GM10266 (cell line): ENCODE measurements at regions not wholly inside any gene's neighbourhood (a gene's known extent, or its start where the extent isn't known, plus 50 kb on each side); places are given as distances from the start of the nearest gene placed in this dataset.

ENCODE experiments used
- DNase-seq: peaks from one replicate; pipeline ENCODE4 v3.0.0; 2012; ENCODE audit errors: extremely low spot score
- CTCF ChIP-seq: IDR thresholded peaks from 2 replicates; pipeline ENCODE4 v1.5.1; 2012; ENCODE audit warnings: mild to moderate bottlenecking, low read depth; ENCODE audit not compliant: control insufficient read depth, insufficient read depth; ENCODE audit errors: missing control alignments

DNA sequence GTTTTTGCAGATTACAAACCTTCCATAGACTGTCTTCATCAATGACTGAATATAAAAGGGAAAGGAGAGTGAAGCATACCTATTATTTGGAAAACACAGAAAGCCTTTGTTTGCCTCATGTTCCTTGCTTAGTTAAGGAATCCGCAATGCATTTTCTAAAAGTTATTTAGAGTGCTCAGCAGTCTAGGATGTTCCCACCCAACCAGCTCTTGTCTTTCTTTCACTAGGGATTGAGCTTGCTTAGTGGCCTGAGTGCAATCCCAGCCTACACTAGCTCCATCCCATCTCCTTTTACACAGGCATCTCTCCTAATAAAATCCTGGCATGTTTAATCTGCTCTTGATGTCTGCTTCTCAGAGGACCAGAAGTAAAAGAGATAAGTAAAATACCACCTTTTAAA is 850.5 kb upstream of the GJE1 start:
- TF ChIP-seq CTCF: no peak
- DNase-seq: no peak

GRCh38 chr6:141269684-141270083 is 863.0 kb upstream of the GJE1 start:
- TF ChIP-seq CTCF: no peak
- no peak for DNase-seq

DNA sequence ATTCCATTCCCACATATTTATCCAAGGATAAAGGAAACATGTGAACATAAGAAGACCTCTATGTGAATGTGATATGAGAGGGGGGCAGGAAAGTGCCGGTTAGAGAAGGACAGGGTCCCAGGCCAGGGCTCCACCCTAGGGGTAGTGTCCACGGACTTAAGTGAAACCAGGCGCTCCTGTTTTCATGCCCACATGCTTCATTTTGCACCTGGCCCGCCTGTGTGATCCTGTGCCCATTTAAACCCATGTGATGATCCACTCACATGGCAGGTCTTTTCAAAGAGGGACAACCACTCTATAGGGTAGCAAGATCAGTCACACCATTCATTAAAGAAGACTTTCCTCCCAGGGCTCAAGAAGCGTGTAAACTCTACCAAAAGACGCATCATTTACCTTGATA is 865.3 kb upstream of the GJE1 start:
- TF ChIP-seq CTCF: no peak
- no peak for DNase-seq

DNA sequence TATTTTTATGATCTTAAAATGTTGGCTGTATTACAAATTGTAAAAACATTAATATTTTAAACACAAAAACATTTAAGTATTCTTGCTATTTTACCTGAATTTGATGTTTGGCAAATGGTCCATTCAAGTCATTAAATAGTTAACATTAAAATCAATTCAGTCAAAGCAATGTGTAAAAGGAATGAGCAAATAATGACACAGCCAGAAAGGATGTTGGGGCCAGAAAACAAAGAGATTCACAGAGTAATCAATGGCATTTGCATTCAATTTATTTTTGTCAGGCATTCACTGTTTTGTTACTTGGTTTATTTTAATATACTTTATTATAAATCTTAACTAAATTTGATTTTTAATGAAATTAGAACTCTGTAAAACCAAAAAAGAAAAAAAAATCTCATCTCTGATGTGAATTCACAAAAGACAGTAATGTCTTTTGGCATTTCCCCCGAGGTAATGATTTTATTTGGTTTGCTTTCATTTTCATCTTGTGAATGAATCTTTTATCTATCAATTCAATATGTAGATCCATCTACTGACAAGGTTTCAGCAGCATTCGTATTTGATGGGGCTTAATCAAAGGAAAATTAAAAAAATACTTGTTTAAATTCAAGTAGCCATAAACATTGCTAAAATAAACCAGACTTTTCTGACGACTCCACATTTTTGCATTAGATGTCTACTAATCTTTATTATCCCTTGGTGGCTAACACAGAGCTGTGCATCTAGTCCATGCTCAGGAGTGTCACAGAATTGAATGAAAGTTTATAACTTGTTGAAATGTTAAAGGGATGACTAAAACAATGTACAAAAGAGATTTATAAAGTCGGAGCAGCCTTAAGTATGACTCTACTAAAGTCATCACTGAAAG is 866.7 kb upstream of the GJE1 start:
- no peak for TF ChIP-seq CTCF
- DNase-seq: no peak

- TF ChIP-seq CTCF: no peak
- DNase-seq: no peak
Observed at GRCh38 chr6:141264101-141264500, 868.6 kb upstream of the GJE1 start.

DNA sequence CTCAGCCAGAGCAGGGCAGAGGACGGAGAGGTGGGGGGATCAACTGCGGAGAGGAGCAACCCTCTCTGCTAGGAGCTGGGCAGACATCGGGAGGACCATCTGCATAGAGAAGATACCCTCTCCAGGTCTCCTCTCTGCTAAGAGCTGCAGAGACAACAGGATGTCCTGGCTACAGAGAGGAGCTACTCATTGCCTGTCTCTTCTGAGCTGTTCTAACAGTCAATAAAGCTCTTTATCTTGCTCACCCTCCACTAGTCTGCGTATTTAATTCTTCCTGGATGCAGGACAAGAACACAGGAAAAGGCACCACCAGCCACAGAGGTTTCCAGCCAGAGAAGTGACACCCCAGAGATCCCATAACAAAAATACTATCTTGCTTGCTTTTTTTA is 871.1 kb upstream of the GJE1 start:
- DNase-seq: no peak
- no peak for TF ChIP-seq CTCF

DNA sequence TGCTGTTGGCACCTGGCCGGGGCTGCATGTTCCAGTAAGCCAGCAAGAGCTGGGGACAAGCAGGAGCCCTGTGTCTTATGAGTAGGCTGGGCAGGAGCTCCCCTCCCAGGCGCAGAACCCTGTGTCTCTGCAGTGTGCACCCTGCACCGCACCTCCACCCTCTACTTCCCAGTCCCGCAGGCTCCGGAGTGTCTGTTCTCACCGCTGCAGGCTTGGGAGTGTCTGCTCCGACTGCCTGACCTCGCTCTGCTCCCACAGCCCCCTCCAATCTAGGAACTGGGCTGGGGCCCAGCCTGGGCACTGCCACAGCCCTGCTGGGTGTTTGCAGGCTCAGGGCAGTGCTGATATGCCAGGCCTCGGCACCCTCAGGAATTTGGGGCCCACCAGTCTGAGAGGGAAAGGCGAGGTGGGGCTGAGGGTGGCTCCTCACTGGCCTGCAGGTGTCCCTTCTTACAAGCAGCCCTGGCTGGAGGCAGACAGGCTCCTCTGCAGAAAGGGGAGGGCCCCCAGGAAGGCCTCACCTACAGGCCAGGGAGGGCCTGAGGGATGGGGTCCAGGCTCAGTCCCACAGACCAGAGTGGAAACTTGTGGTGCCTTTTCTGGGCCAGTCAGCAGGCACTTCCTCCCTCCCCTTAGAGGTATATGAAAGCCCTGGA is 871.6 kb upstream of the GJE1 start:
- DNase-seq: no peak

More for the DNA sequence above, 871.6 kb upstream of the GJE1 start:
- no peak for TF ChIP-seq CTCF
